Activated CD4-positive, alpha-beta memory T cell treated with anti-CD3 and anti-CD28 coated beads for 36 hours (primary cell): ENCODE measurements at regions not wholly inside any gene's neighbourhood (a gene's known extent, or its start where the extent isn't known, plus 50 kb on each side); places are given as distances from the start of the nearest gene placed in this dataset.
A peak's percentile ranks its signal among the peaks of the same experiment; 100 is the strongest.

Experiments
- CTCF ChIA-PET: fragments of 350-600 bp; sonication (Branson Sonifier 250); formaldehyde crosslinking; loops from one replicate; lab custom pipeline; 2021; ENCODE audit warnings: antibody characterized with exemption, inconsistent platforms; lab: Charles Lee
- POLR2A ChIA-PET: fragments of 350-600 bp; sonication (Branson Sonifier 250); formaldehyde crosslinking; loops from one replicate; lab custom pipeline; 2021; ENCODE audit warnings: antibody characterized with exemption; lab: Charles Lee
- DNase-seq: peaks from one replicate; pipeline ENCODE4 v3.0.0-alpha.2; 2020
- H3K27ac Mint-ChIP-seq: one replicate; pipeline ENCODE4 v1.8.0; 2021; ENCODE audit warnings: mixed read lengths
- H3K27me3 Mint-ChIP-seq: one replicate; pipeline ENCODE4 v1.8.0; 2021; ENCODE audit warnings: mixed read lengths
- H3K36me3 Mint-ChIP-seq: one replicate; pipeline ENCODE4 v1.8.0; 2021; ENCODE audit warnings: mixed read lengths
- H3K4me1 Mint-ChIP-seq: one replicate; pipeline ENCODE4 v1.8.0; 2021; ENCODE audit warnings: low read depth, mixed read lengths
- H3K4me3 Mint-ChIP-seq: one replicate; pipeline ENCODE4 v1.8.0; 2021; ENCODE audit warnings: mild to moderate bottlenecking, mixed read lengths
- H3K9me3 Mint-ChIP-seq: one replicate; pipeline ENCODE4 v1.8.0; 2021; ENCODE audit warnings: mixed read lengths
- intact Hi-C: fragments of 100-400 bp; cut with micrococcal nuclease; formaldehyde crosslinking; loops from one replicate; pipeline ENCODE4 v1.15.1; 2023

DNA sequence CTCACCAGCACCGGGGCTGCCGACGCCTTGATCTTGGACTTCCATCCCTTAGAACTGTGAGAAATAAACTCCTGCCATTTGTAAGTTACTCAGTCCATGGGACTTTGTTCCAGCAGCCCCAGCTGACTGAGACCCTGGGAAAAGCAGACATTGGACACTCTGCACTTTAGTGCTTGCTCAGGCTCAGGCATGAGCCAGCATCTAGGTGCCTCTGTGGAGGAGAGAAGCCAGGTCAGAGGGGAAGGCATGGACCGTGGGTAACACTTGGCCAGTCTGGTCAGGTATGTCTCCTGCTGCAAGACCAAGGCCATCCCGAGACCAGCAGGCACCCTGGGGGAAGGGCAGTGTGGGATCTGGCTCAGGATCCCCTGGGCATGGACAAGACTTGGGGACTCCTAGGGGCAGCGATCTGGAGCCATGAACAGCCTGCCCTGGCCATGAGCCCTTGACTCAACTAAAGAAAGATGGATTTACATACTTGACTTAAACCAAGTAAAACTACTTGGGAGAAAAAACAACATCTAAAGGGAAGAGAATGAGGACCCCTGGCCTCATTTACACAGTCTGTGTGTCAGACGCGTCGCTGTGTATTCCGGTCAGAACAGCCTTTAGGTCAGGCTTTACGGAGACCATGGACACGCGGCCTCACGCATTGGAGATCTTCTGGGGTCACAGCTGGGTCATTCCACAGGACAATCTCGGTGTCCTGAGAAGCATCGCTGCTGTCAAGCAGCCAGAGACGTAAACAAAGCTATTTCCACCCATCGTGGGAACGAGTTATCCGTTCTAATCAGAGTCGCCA lies 497.1 kb downstream of the BRD1 start:
- Mint-ChIP-seq H3K27me3 (peaks cover 5% of the 10 kb centered on the region), H3K4me1 (no peaks in the 10 kb centered on the region), H3K4me3 (no peak overlapping the region), H3K36me3 (no peaks in the 10 kb centered on the region), H3K9me3 (peaks cover 4% of the 10 kb centered on the region), H3K27ac (no peak overlapping the region)
- ChIA-PET CTCF (no interaction called here), POLR2A (no interaction called here)
- DNase-seq: no peak
- intact Hi-C loops: no loop called here

DNA sequence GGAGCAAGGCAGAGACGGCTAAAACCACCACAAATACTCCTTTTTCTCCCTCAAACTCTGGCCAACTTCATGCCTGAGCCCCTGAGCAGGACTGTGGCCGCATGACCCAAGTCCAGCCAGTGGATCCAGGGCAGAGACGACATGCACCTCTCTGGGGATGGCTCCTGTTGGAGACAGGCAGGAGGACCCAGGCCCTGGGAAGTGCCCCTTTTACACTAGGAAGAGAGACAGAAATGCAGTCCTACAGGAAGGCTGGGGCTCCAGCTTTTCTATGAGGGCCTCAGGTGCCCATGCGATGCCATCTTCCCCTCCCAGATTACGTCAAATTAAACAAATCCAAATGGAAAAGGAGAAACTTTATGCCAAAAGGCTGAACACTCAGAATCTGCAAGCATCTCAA lies 498.0 kb downstream of the BRD1 start:
- Mint-ChIP-seq H3K27ac (no peak overlapping the region), H3K4me3 (no peak overlapping the region), H3K9me3 (peaks cover 4% of the 10 kb centered on the region), H3K4me1 (no peaks in the 10 kb centered on the region), H3K36me3 (no peaks in the 10 kb centered on the region), H3K27me3 (peaks cover 5% of the 10 kb centered on the region)
- ChIA-PET POLR2A (no interaction called here), CTCF (no interaction called here)
- intact Hi-C loops: no loop called here
- no peak for DNase-seq

DNA sequence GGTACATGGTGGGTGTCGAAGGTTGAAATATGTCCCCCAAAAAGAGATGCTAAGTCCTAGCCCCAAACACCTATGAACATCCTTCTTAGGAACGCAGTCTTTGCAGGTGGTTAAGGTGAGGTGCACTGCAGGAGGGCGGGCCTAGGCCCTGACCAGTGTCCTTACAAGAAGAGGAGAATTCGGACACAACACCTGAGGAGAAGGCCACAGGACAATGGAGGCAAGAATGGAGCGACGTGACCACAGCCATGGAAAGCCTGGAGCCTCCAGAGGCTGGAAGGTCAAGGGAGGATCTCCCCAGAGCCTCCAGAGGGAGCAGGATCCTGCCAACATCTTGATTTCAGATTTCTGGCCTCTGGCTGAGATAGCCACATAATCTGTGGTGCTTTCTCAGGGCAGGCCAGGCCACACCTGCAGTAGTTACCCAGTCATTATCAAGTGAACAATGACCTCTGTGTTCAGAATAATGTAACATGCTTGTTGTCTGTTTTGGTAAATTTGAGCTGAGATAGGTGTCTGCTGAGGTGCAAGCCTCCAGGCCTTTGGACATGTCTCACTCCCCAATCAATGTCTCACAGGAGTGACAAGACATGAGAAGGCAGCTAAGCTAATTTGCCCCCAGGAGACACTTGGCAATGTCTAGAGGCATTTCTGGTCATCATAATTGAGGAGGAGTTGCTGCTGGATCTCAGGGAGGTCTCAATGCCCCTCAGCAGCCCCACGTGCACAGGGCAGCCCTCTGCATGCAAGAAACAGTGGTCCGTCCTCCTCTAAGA lies 498.9 kb downstream of the BRD1 start:
- CTCF ChIA-PET: no interaction called here
- Mint-ChIP-seq H3K27ac (no peak overlapping the region), H3K4me3 (no peak overlapping the region), H3K27me3 (peaks cover 5% of the 10 kb centered on the region), H3K36me3 (no peaks in the 10 kb centered on the region), H3K4me1 (no peaks in the 10 kb centered on the region), H3K9me3 (peaks cover 4% of the 10 kb centered on the region)
- POLR2A ChIA-PET: no interaction called here
- DNase-seq: no peak
- intact Hi-C loops: no loop called here

DNA sequence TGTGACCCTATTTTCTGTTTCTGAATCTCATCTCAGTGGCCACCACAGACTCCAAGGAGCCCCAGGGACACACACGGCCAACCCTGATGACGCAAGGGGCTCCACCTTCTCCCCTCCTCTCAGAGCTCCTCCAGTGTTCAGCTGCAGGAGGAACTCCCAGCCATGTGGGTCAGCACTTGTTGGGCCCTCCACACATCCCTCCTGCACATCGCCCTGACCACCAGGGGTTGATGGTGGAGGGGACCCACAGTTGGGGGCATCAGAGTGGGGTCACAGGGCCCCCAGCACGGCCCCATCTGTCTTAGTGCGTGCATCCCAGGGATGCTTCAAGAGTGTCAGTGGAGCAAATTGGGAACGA lies 499.6 kb downstream of the BRD1 start:
- Mint-ChIP-seq H3K36me3 (no peaks in the 10 kb centered on the region), H3K9me3 (peaks cover 4% of the 10 kb centered on the region), H3K27me3 (peaks cover 9% of the 10 kb centered on the region), H3K4me3 (no peak overlapping the region), H3K27ac (no peak overlapping the region), H3K4me1 (no peaks in the 10 kb centered on the region)
- POLR2A ChIA-PET: no interaction called here
- intact Hi-C loops: no loop called here
- DNase-seq: no peak
- CTCF ChIA-PET: no interaction called here

DNA sequence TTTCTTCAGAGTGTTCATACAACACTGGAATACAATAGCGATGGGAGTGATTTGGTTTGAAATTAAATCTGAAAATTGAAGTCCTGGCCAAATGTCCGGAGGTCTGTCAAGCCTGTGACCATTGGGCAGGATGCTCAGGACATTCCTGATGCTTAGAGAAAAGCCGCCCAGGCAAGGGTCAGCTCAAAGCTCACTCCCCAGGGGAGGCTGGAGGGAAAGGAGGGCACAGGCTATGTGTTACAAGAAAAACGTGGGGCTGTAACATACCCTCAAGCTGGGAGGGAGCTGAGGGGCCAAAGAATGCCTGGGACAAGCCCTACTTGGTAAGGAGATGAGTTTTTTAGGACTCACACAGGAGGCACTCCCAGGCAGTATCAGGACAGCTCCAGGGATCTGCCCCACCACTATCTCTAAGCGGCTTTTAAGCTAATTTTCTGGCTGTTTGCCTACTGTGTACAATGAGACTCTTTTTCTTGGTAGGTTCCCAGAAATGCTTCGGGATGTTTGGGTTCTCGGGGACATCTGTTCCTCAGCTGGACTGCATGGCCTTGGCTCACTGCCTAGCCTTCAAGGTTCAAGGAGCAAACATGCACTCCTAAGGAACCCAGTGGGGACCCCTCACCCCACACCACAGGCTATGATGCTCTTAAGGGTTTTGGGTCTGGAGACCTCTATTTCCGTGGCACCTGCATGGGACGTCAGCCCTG lies 500.1 kb downstream of the BRD1 start:
- peaks cover 11% of the 10 kb centered on the region for H3K27me3 Mint-ChIP-seq
- H3K4me3 Mint-ChIP-seq: no peak overlapping the region
- no peak overlapping the region for H3K27ac Mint-ChIP-seq
- ChIA-PET CTCF (no interaction called here), POLR2A (no interaction called here)
- H3K4me1 Mint-ChIP-seq: no peaks in the 10 kb centered on the region
- peaks cover 4% of the 10 kb centered on the region for H3K9me3 Mint-ChIP-seq
- intact Hi-C loops: no loop called here
- no peaks in the 10 kb centered on the region for H3K36me3 Mint-ChIP-seq
- no peak for DNase-seq

DNA sequence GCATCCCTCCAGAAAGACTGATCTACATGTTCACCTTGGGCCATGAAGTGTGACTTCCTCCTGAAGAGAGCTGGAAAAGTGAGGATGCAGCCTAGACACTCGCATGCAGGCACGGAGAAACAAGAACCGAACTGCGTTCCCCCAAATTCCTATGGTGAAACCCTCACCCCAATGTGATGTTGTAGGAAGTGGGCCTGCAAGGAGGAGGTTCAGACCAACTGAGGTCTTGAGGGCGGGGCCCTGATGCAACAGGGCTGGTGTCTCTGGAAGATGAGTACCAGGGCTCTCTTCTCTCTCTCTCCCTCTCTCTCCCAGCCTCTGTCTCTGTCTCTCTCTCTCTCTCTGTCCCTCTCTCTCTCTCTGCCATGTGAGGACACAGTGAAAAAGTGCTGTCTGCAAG lies 501.1 kb downstream of the BRD1 start:
- intact Hi-C loops: no loop called here
- Mint-ChIP-seq H3K27me3 (peaks cover 17% of the 10 kb centered on the region), H3K4me3 (no peak overlapping the region), H3K27ac (no peak overlapping the region), H3K36me3 (no peaks in the 10 kb centered on the region), H3K9me3 (peaks cover 4% of the 10 kb centered on the region), H3K4me1 (no peaks in the 10 kb centered on the region)
- no peak for DNase-seq
- ChIA-PET POLR2A (no interaction called here), CTCF (no interaction called here)

DNA sequence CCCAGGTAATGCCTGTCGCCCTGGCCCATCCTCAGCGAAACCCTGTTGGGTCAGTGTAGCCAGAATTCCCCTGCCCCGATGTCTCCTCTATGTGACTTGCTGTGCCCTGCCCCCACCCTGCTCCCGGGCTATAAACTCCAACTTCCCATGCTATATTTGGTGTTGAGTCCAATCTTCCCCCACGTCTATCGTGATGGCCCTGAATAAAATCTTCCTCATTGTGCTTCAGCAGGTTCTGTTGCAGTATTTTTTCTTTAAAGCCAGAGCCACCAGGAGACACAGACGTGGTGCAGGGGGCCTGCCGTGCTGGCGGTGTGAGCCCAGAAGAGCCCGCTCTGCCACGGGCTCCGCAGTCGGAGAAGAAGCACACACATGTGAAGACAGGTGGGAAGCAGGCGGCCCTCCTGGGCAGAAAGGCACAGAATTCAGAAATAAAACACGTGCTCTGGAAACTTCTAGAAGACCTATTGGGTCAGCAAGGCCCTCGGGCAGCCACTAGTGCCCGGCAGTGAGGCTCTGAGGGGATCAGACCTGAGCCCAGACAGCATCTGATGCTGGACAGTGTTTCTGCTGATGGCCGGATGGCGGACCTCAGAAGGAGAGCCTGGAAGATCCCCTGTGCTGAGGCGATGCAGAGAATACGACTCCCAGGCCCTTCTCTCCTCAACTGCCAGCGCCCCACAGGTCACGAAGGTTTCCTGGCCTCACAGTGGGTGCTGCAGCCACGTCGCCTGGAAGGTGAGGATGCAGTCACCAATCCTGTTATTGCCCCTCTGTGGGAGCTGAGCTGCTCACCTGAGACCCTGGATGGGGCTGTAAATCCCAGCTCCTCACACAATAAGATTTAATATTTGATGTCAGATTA lies 501.9 kb downstream of the BRD1 start:
- Mint-ChIP-seq H3K4me3 (no peak overlapping the region), H3K4me1 (no peaks in the 10 kb centered on the region), H3K27me3 (peaks cover 19% of the 10 kb centered on the region), H3K27ac (no peak overlapping the region), H3K9me3 (peaks cover 4% of the 10 kb centered on the region), H3K36me3 (no peaks in the 10 kb centered on the region)
- POLR2A ChIA-PET: no interaction called here
- no peak for DNase-seq
- CTCF ChIA-PET: no interaction called here
- intact Hi-C loops: no loop called here

DNA sequence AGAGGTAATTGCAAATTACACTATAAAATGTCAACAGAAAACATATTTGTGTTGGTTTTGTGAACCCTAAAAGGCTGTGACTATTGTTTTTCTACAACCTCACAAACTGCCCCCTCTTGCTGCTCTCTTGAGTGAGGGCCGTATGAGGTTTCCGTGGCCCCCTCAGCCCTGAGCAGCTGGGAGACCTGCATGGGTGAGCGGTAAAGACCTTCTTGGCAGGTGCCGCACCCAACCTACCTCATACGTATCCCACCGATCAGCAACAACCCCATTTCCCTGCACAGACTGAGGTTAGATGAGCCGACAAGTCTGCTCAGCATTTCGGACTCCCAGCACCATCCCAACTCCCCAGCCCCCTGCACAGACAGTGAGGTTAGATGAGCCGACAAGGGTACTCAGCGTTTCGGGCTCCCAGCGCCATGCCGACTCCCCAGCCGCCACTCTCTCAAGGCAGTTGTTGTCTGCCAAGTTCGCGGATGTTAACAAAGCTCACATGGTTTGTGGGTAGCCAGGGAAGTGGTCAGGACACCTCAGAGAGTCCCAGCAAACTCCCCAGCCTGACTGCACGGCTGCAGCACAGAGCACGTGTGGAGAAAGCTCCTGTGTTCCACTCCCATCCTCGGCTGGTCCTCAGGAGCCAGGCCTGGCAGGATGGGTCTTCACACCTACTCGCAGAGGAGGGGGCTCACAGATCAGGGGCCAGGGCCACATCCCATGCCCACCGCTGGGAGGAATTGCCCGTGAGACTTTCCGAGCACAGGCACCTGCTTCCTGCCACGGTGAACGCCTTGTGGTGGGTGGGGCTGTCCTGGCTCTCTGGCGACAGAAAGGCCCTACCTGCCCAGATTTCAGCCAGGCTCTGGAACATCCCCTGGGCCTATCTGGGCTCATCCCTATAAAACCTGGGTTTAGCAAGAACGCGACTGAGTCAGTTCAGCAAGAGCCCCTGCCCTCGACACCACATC lies 502.9 kb downstream of the BRD1 start:
- ChIA-PET POLR2A (no interaction called here), CTCF (interaction anchor here (1.2 kb wide), 1 partner anchor 19 kb away, joined by 4 read pairs; no protein-coding TSS in a partner anchor)
- no peaks in the 10 kb centered on the region for H3K36me3 Mint-ChIP-seq
- intact Hi-C loops: no loop called here
- peaks cover 4% of the 10 kb centered on the region for H3K9me3 Mint-ChIP-seq
- peaks cover 20% of the 10 kb centered on the region for H3K27me3 Mint-ChIP-seq
- no peak overlapping the region for H3K27ac Mint-ChIP-seq
- H3K4me1 Mint-ChIP-seq: no peaks in the 10 kb centered on the region
- DNase-seq: peak; percentile 17
- H3K4me3 Mint-ChIP-seq: no peak overlapping the region

DNA sequence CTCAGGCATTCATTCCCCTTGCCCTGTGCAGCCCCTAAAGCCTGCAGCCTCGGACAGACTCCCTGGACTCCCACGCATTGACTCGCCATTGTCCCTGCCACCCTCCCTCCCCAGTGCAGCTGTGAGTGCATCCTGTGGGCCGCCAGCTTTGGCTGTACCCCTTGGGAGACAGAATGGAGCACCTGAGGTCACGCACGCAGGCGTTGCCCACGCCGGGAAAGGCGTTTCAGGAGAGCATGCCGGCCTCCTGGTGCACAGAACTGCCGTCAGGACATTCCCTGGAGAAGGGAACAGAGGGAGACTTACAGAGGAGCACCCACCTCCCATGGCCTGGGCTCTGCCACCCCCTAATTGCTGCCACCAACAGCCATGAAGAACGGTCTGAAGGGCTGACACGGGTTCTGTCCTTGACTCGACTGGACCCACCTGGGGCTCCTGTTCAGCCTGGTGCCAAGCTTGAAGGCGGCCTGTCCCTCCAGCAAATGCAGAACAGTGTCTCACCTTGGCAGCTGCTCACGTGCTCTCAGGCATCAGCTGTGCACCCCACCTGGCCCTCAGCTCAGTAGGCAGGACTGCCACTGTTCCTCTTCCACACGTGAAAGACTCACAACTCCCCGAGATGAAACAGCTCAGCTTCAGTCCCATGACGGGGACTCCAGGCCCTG lies 503.8 kb downstream of the BRD1 start:
- Mint-ChIP-seq H3K4me3 (no peak overlapping the region), H3K36me3 (no peaks in the 10 kb centered on the region), H3K27me3 (peaks cover 27% of the 10 kb centered on the region), H3K9me3 (peaks cover 4% of the 10 kb centered on the region), H3K4me1 (no peaks in the 10 kb centered on the region), H3K27ac (no peak overlapping the region)
- intact Hi-C loops: no loop called here
- CTCF ChIA-PET: interaction anchor here (1.2 kb wide), 1 partner anchor 18 kb away, joined by 4 read pairs; no protein-coding TSS in a partner anchor
- no peak for DNase-seq
- POLR2A ChIA-PET: no interaction called here

DNA sequence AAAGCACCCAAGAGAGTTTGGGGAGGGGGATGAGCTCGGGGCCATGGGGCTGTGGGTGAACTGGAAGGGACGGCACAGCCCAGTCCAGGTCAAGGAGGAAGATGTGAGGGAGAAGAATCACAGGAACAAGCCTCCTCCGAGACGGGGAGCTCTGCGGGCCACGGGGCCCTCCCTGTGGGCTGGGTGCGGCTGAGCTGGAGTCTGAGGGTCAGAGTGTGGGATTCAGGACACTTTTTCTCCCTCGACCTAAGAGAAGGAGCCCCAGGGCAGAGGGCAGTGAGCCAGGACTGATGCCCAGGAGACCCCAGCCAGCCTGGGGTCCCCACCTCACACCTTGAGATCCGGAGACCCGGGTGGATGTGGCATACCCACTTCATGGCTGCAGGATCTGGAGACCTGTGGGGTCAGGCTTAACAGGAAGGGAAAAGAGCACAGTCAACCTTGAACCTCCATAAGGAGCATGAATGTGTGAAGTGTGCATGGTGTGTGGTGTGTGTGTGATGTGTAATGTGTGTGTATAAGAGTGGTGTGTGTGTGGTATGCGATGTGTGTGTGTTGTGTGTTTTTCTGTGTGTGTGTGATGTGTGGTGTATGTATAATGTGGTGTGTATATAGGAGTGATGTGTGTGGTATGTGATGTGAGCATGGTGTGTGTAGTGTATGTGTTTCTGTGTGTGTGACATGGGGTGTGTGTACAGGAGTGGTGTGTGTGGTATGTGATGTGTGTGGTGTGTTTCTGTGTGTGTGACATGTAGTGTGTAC lies 504.6 kb downstream of the BRD1 start:
- no peaks in the 10 kb centered on the region for H3K36me3 Mint-ChIP-seq

More for the DNA sequence above, 504.6 kb downstream of the BRD1 start:
- Mint-ChIP-seq H3K4me3 (no peak overlapping the region), H3K4me1 (no peaks in the 10 kb centered on the region), H3K9me3 (peaks cover 4% of the 10 kb centered on the region), H3K27me3 (peaks cover 27% of the 10 kb centered on the region), H3K27ac (no peak overlapping the region)
- intact Hi-C loops: no loop called here
- POLR2A ChIA-PET: no interaction called here
- CTCF ChIA-PET: interaction anchor here (1.7 kb wide), 1 partner anchor 18 kb away, joined by 5 read pairs; no protein-coding TSS in a partner anchor
- DNase-seq: no peak
